WERI-Rb-1 (cell line): ENCODE measurements at regions not wholly inside any gene's neighbourhood (a gene's known extent, or its start where the extent isn't known, plus 50 kb on each side); places are given as distances from the start of the nearest gene placed in this dataset.
"Not testable (repeated sequence)": the region's sequence is repeated elsewhere in the genome, so short reads cannot be mapped to it uniquely, and the experiment has no call there.

Experiments used
- DNase-seq: peaks from one replicate; pipeline ENCODE4 v3.0.0-alpha.2; 2020
- H3K27ac ChIP-seq: fragments of 250-450 bp; sonication (Bioruptor Pico); 2 replicates; pipeline ENCODE4 v1.5.1; 2020; ENCODE audit warnings: mild to moderate bottlenecking, moderate library complexity
- H3K27me3 ChIP-seq: fragments of 250-450 bp; sonication (Bioruptor Pico); 2 replicates; pipeline ENCODE4 v1.5.1; 2021; ENCODE audit warnings: mild to moderate bottlenecking, low read depth, moderate library complexity; ENCODE audit not compliant: insufficient read depth, severe bottlenecking
- H3K36me3 ChIP-seq: fragments of 250-450 bp; sonication (Bioruptor Pico); 2 replicates; pipeline ENCODE4 v1.5.1; 2020; ENCODE audit warnings: mild to moderate bottlenecking, moderate library complexity
- H3K4me3 ChIP-seq: 2 replicates; pipeline ENCODE4 v1.5.1; 2011; ENCODE audit warnings: low read depth, mild to moderate bottlenecking, control low read depth, low read length
- H3K9me3 ChIP-seq: fragments of 250-450 bp; sonication (Bioruptor Pico); 2 replicates; pipeline ENCODE4 v1.5.1; 2021; ENCODE audit warnings: mild to moderate bottlenecking, moderate library complexity; ENCODE audit not compliant: severe bottlenecking
- CTCF ChIP-seq: IDR thresholded peaks from 2 replicates; pipeline ENCODE4 v1.5.1; 2011; ENCODE audit warnings: low read depth, mild to moderate bottlenecking, control low read depth, inconsistent platforms, low read length

- no peak for TF ChIP-seq CTCF
Measured at GRCh38 chr1:192462616-192463015, 113.0 kb upstream of the RGS1 start.

GRCh38 chr1:192463661-192464060 is 111.9 kb upstream of the RGS1 start:
- H3K27me3 ChIP-seq: no peaks in the 10 kb centered on the region
- DNase-seq: no peak
- H3K9me3 ChIP-seq: no peaks in the 10 kb centered on the region
- TF ChIP-seq CTCF: no peak
- H3K27ac ChIP-seq: no peak overlapping the region
- no peak overlapping the region for H3K4me3 ChIP-seq
- H3K36me3 ChIP-seq: no peaks in the 10 kb centered on the region

More at GRCh38 chr1:192462616-192463015, 113.0 kb upstream of the RGS1 start:
- H3K4me3 ChIP-seq: no peak overlapping the region
- no peaks in the 10 kb centered on the region for H3K27me3 ChIP-seq
- H3K36me3 ChIP-seq: no peaks in the 10 kb centered on the region
- no peak overlapping the region for H3K27ac ChIP-seq
- H3K9me3 ChIP-seq: no peaks in the 10 kb centered on the region
- peak; percentile 15 for DNase-seq

DNA sequence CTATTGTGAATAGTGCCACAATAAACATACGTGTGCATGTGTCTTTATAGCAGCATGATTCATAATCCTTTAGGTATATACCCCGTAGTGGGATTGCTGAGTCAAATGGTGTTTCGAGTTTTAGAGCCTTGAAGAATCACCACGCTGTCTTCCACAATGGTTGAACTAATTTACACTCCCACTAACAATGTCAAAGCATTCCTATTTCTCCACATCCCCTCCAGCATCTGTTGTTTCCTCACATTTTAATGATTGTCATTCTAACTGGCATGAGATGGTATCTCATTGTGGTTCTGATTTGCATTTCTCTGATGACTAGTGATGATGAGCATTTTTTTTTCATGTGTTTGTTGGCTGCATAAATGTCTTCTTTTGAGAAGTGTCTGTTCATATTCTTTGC is 110.4 kb upstream of the RGS1 start:
- DNase-seq, H3K36me3 ChIP-seq, H3K27me3 ChIP-seq, H3K27ac ChIP-seq, H3K9me3 ChIP-seq, H3K4me3 ChIP-seq: not testable (repeated sequence)

GRCh38 chr1:192474080-192474683 is 101.4 kb upstream of the RGS1 start:
- H3K4me3 ChIP-seq: no peak overlapping the region

GRCh38 chr1:192475329-192475728 is 100.2 kb upstream of the RGS1 start:
- Histone ChIP-seq H3K4me3 (no peak overlapping the region), H3K36me3 (no peaks in the 10 kb centered on the region), H3K27ac (no peak overlapping the region), H3K27me3 (no peaks in the 10 kb centered on the region), H3K9me3 (no peaks in the 10 kb centered on the region)
- no peak for TF ChIP-seq CTCF
- DNase-seq: no peak

More at GRCh38 chr1:192474080-192474683, 101.4 kb upstream of the RGS1 start:
- H3K27ac ChIP-seq: no peak overlapping the region
- no peaks in the 10 kb centered on the region for H3K36me3 ChIP-seq
- no peaks in the 10 kb centered on the region for H3K27me3 ChIP-seq
- no peak for DNase-seq
- no peak for TF ChIP-seq CTCF
- no peaks in the 10 kb centered on the region for H3K9me3 ChIP-seq

- no peak for DNase-seq
- Histone ChIP-seq H3K27ac (no peak overlapping the region), H3K27me3 (no peaks in the 10 kb centered on the region), H3K4me3 (no peak overlapping the region), H3K36me3 (no peaks in the 10 kb centered on the region), H3K9me3 (no peaks in the 10 kb centered on the region)
- TF ChIP-seq CTCF: no peak
Measured at GRCh38 chr1:192475970-192476369, 99.6 kb upstream of the RGS1 start.
